ENCODE measurements at regions not wholly inside any gene's neighbourhood (a gene's known extent, or its start where the extent isn't known, plus 50 kb on each side); places are given as distances from the start of the nearest gene placed in this dataset.

GRCh38 chr18:76673281-76674185 lies 148.8 kb upstream of the ZNF236 start:
- Histone ChIP-seq H2BK20ac (ENCODE audit: low read length) (no peak overlapping the region), H3K23ac (ENCODE audit: insufficient read length) (no peak overlapping the region), H4K91ac (replicated peaks; ENCODE audit: insufficient read length, low read length) (no peak overlapping the region), H3K56ac (replicated peaks; ENCODE audit: insufficient read length, low read depth, low read length) (no peak overlapping the region), H3K23me2 (ENCODE audit: low read depth, low read length) (no peaks in the 10 kb centered on the region), H4K5ac (ENCODE audit: insufficient read length, low read depth, low read length) (no peak overlapping the region), H3K4me3 (ENCODE audit: extremely low read depth in 1 of 4, insufficient read depth in 2 of 4, low read depth in 3 of 4, low read length in 4 of 4) (no peak overlapping the region), H3K4me2 (ENCODE audit: insufficient read depth in 1 of 2, low read depth in 2 of 2, low read length in 2 of 2) (no peak overlapping the region), H3K9me3 (ENCODE audit: insufficient read depth in 2 of 2, low read depth in 1 of 2, low read length in 1 of 2) (no peaks in the 10 kb centered on the region), H4K20me1 (replicated peaks in 1 of 2; ENCODE audit: control insufficient read depth in 1 of 2, insufficient read depth in 2 of 2, low read length in 2 of 2) (no peaks in the 10 kb centered on the region), H3K27me3 (replicated peaks in 1 of 4; ENCODE audit: control insufficient read depth in 3 of 4, extremely low read depth in 1 of 4, insufficient read depth in 3 of 4, low read length in 3 of 4) (no peaks in the 10 kb centered on the region), H3K9ac (replicated peaks in 1 of 4; ENCODE audit: extremely low read depth in 1 of 4, low read depth in 3 of 4, low read length in 3 of 4) (no peak overlapping the region), H3K79me2 (ENCODE audit: control insufficient read depth in 1 of 2, insufficient read depth in 2 of 2, low read length in 2 of 2) (no peaks in the 10 kb centered on the region), H3K79me1 (ENCODE audit: low read depth, low read length) (no peaks in the 10 kb centered on the region), H3K36me3 (ENCODE audit: control insufficient read depth in 2 of 4, insufficient read depth in 4 of 4, low read length in 3 of 4) (no peaks in the 10 kb centered on the region), H3K14ac (ENCODE audit: insufficient read length) (no peak overlapping the region), H3K18ac (ENCODE audit: extremely low read depth, low read length) (no peak overlapping the region), H3K27ac (ENCODE audit: low read depth, low read length) (no peak overlapping the region), H2BK12ac (ENCODE audit: low read depth, low read length) (no peak overlapping the region), H2BK5ac (ENCODE audit: low read depth, low read length) (no peak overlapping the region), H2BK15ac (ENCODE audit: low read length) (no peak overlapping the region), H2AFZ (ENCODE audit: low read length) (no peak overlapping the region), H2AK5ac (ENCODE audit: low read depth, low read length) (no peak overlapping the region), H3K4ac (replicated peaks; ENCODE audit: insufficient read length, low read depth, low read length) (no peak overlapping the region), H3K4me1 (replicated peaks in 1 of 4; ENCODE audit: control insufficient read depth in 3 of 4, insufficient read depth in 4 of 4, low read length in 3 of 4) (peaks cover 0 to 7% (median 0%) of the 10 kb centered on the region in 4 experiments; a peak in 1 of 7 replicates), H4K8ac (ENCODE audit: extremely low read depth, insufficient read depth, low read length) (no peak overlapping the region; the same call in 1 of the 2 replicates), H2BK120ac (replicated peaks; ENCODE audit: low read depth, low read length) (no peak overlapping the region)
- CTCF ChIA-PET (ENCODE audit: partially characterized antibody) = interaction anchor here (2.0 to 2.4 kb wide), 2 partner anchors 14 to 36 kb away, joined by 8 to 10 read pairs; no protein-coding TSS in a partner anchor
- no peak for TF ChIP-seq CBX5 (IDR thresholded peaks at IDR 0.05; ENCODE audit: low read depth, low read length)
- no peak for TF ChIP-seq RFX5 (IDR thresholded peaks at IDR 0.05; ENCODE audit: borderline replicate concordance, low read depth, low read length)
- TF ChIP-seq SIRT6 (IDR thresholded peaks at IDR 0.05; ENCODE audit: low read length) = no peak
- no peak for TF ChIP-seq MAX (IDR thresholded peaks at IDR 0.05)
- no peak for TF ChIP-seq ZNF274 (IDR thresholded peaks at IDR 0.05; ENCODE audit: borderline replicate concordance, extremely low read depth, low read length)
- no peak for TF ChIP-seq SP4 (IDR thresholded peaks at IDR 0.05; ENCODE audit: low read length)
- TF ChIP-seq EGR1 (IDR thresholded peaks at IDR 0.05; ENCODE audit: borderline replicate concordance, low read depth, low read length) = no peak
- no peak for DNase-seq (ENCODE audit: low read depth in 1 of 2, low spot score in 2 of 2)
- POLR2A ChIA-PET (ENCODE audit: partially characterized antibody) = no interaction called here
- WGBS, 2 experiments (ENCODE audit: extremely low coverage in 1 of 2, insufficient coverage in 1 of 2, insufficient read length in 1 of 2, insufficient replicate concordance in 2 of 2, low coverage in 1 of 2, low lambda C conversion rate in 2 of 2, missing lambda C conversion rate in 1 of 2) = 88% methylated on average over 20 of the region's 21 CpGs; no CpG with 5 or more reads in 1 of the 2 experiments
- no peak for FAIRE-seq

Data from H1 (cell line).